GM13976 (cell line): ENCODE measurements at regions not wholly inside any gene's neighbourhood (a gene's known extent, or its start where the extent isn't known, plus 50 kb on each side); places are given as distances from the start of the nearest gene placed in this dataset.

Experiments
- DNase-seq: peaks from one replicate; pipeline ENCODE4 v3.0.0; 2012; ENCODE audit warnings: low spot score
- in situ Hi-C: fragments of 300-500 bp; cut with MboI; formaldehyde crosslinking; loops from one replicate; pipeline ENCODE4 v1.12.0; 2022; ENCODE audit warnings: low sequenced_read_pairs, mixed read lengths, inconsistent platforms; ENCODE audit not compliant: unreplicated experiment
- TF ChIP-seq, protein P1 (sequence below): IDR thresholded peaks from 2 replicates; pipeline ENCODE4 v1.5.1; 2012; ENCODE audit warnings: borderline replicate concordance, mild to moderate bottlenecking; ENCODE audit not compliant: insufficient read depth; ENCODE audit errors: extremely low read depth, missing control alignments, control extremely low read depth

DNA sequence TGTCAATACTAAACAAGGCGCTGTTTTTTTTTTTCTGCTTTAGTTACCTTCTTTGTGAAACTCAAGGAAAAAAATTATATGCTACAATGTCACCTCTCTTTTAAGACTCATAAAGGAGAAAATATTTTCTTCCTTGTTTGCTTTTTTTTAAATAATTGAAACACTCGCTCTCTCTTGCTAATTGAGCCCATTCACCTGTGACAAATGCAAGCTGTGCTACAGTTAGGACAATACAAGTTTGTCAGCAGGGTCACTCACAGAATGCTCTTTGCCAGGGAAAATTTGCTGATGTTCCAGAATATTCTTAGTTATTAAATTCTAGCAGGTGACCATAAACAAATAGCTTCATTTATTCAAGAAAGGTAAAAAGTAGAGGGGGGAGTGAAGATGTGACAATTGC, 375.9 kb upstream of the DPPA4 start:
- TF ChIP-seq, protein P1, sequence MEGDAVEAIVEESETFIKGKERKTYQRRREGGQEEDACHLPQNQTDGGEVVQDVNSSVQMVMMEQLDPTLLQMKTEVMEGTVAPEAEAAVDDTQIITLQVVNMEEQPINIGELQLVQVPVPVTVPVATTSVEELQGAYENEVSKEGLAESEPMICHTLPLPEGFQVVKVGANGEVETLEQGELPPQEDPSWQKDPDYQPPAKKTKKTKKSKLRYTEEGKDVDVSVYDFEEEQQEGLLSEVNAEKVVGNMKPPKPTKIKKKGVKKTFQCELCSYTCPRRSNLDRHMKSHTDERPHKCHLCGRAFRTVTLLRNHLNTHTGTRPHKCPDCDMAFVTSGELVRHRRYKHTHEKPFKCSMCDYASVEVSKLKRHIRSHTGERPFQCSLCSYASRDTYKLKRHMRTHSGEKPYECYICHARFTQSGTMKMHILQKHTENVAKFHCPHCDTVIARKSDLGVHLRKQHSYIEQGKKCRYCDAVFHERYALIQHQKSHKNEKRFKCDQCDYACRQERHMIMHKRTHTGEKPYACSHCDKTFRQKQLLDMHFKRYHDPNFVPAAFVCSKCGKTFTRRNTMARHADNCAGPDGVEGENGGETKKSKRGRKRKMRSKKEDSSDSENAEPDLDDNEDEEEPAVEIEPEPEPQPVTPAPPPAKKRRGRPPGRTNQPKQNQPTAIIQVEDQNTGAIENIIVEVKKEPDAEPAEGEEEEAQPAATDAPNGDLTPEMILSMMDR, result no peak
- no peak for DNase-seq
- in situ Hi-C loops, result no loop called here

- in situ Hi-C loops, result no loop called here
Observed at GRCh38 chr3:109715707-109716106, 378.4 kb upstream of the DPPA4 start.

DNA sequence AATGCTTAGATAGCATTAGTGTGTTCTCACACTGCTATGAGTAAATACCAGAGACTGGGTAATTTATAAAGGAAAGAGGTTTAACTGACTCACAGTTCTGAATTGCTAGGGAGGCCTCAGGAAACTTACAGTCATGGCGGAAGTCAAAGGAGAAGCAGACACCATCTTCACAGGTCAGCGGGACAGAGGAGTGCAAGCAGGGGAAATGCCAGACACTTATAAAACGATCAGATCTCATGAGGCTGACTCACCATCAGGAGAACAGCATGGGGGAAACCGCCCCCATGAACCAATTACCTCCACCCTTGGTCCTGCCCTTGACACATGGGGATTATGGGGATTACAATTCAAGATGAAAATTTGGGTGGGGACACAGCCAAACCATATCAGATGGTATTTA, 381.5 kb upstream of the DPPA4 start:
- in situ Hi-C loops, result no loop called here
- no peak for DNase-seq
- TF ChIP-seq, protein P1, result no peak

More at GRCh38 chr3:109715707-109716106, 378.4 kb upstream of the DPPA4 start:
- TF ChIP-seq, protein P1, result no peak
- no peak for DNase-seq

GRCh38 chr3:109728861-109729494, 391.6 kb upstream of the DPPA4 start:
- in situ Hi-C loops, result loop anchor here (25.0 kb wide), 1 partner anchor 1808 kb away; the partner anchor contains the start of gene CD96
- TF ChIP-seq, protein P1, result no peak
- no peak for DNase-seq

- DNase-seq, result peak; percentile 9
- in situ Hi-C loops, result loop anchor here (25.0 kb wide), 1 partner anchor 1805 kb away; the partner anchor contains the start of gene CD96
- TF ChIP-seq, protein P1, result peak; percentile 49
Observed at GRCh38 chr3:109731639-109732473, 394.5 kb upstream of the DPPA4 start.

GRCh38 chr3:109743981-109744380, 406.6 kb upstream of the DPPA4 start:
- DNase-seq, result no peak
- in situ Hi-C loops, result loop anchor here (25.0 kb wide), 1 partner anchor 1793 kb away; the partner anchor contains the start of gene CD96
- TF ChIP-seq, protein P1, result no peak
